Activated CD4-positive, alpha-beta memory T cell treated with anti-CD3 and anti-CD28 coated beads for 36 hours (primary cell): ENCODE measurements at regions not wholly inside any gene's neighbourhood (a gene's known extent, or its start where the extent isn't known, plus 50 kb on each side); places are given as distances from the start of the nearest gene placed in this dataset.
"Not testable (repeated sequence)": the region's sequence is repeated elsewhere in the genome, so short reads cannot be mapped to it uniquely, and the experiment has no call there.

Source experiments
- CTCF ChIA-PET: fragments of 350-600 bp; sonication (Branson Sonifier 250); formaldehyde crosslinking; loops from one replicate; lab custom pipeline; 2021; ENCODE audit warnings: antibody characterized with exemption, inconsistent platforms; lab: Charles Lee
- POLR2A ChIA-PET: fragments of 350-600 bp; sonication (Branson Sonifier 250); formaldehyde crosslinking; loops from one replicate; lab custom pipeline; 2021; ENCODE audit warnings: antibody characterized with exemption; lab: Charles Lee
- DNase-seq: peaks from one replicate; pipeline ENCODE4 v3.0.0-alpha.2; 2020
- H3K27ac Mint-ChIP-seq: one replicate; pipeline ENCODE4 v1.8.0; 2021; ENCODE audit warnings: mixed read lengths
- H3K27me3 Mint-ChIP-seq: one replicate; pipeline ENCODE4 v1.8.0; 2021; ENCODE audit warnings: mixed read lengths
- H3K36me3 Mint-ChIP-seq: one replicate; pipeline ENCODE4 v1.8.0; 2021; ENCODE audit warnings: mixed read lengths
- H3K4me1 Mint-ChIP-seq: one replicate; pipeline ENCODE4 v1.8.0; 2021; ENCODE audit warnings: low read depth, mixed read lengths
- H3K4me3 Mint-ChIP-seq: one replicate; pipeline ENCODE4 v1.8.0; 2021; ENCODE audit warnings: mild to moderate bottlenecking, mixed read lengths
- H3K9me3 Mint-ChIP-seq: one replicate; pipeline ENCODE4 v1.8.0; 2021; ENCODE audit warnings: mixed read lengths
- intact Hi-C: fragments of 100-400 bp; cut with micrococcal nuclease; formaldehyde crosslinking; loops from one replicate; pipeline ENCODE4 v1.15.1; 2023

DNA sequence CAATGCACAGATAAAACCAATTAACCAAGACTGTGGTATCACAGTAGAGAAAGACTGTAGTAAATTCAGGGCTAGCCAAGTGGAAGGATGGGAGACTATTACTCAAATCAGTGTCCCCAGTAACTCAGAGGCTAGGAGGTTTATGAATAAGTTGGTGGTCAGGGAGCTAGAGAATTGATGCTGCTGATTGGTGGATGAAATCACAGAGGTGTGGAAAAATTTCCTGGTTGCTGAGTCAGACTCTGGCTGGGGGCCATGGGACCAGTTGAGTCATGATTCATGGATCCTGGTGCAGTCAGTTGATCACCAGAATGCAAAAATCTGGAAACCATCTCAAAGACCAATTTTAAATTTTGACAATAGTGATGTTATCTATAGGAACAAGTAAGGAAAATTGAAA lies 555.9 kb downstream of the C6orf118 start:
- CTCF ChIA-PET = no interaction called here
- no peaks in the 10 kb centered on the region for H3K4me1 Mint-ChIP-seq
- intact Hi-C loops = no loop called here

DNA sequence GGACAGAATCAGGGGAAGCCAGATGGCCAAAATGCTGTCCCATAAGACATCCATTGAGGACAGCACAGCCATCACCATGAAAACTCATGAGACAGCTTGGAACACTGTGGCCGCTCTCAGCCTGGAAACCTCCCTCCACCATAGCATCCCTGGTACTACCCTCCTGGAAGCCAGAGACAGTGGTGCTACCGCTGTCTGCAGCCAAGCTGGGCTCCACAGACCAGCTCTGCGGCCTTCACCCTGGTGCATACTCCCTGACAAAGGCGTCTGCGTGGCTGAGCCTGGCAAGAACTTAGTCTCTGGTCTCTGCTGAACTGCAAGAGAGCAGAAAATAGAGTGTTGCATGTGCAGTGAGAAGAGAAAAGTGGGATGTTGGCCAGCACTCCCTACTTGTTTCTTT lies 558.0 kb downstream of the C6orf118 start:
- ChIA-PET CTCF (no interaction called here), POLR2A (no interaction called here)
- no peaks in the 10 kb centered on the region for H3K27me3 Mint-ChIP-seq
- no peak overlapping the region for H3K4me3 Mint-ChIP-seq
- H3K36me3 Mint-ChIP-seq = no peaks in the 10 kb centered on the region
- H3K4me1 Mint-ChIP-seq = no peaks in the 10 kb centered on the region
- no peak for DNase-seq
- intact Hi-C loops = no loop called here
- H3K9me3 Mint-ChIP-seq = no peaks in the 10 kb centered on the region
- no peak overlapping the region for H3K27ac Mint-ChIP-seq

More for the DNA sequence above, 555.9 kb downstream of the C6orf118 start:
- no peak overlapping the region for H3K27ac Mint-ChIP-seq
- no peak overlapping the region for H3K4me3 Mint-ChIP-seq
- no peaks in the 10 kb centered on the region for H3K27me3 Mint-ChIP-seq
- POLR2A ChIA-PET = no interaction called here
- peaks cover 7% of the 10 kb centered on the region for H3K9me3 Mint-ChIP-seq
- no peak for DNase-seq
- H3K36me3 Mint-ChIP-seq = no peaks in the 10 kb centered on the region

DNA sequence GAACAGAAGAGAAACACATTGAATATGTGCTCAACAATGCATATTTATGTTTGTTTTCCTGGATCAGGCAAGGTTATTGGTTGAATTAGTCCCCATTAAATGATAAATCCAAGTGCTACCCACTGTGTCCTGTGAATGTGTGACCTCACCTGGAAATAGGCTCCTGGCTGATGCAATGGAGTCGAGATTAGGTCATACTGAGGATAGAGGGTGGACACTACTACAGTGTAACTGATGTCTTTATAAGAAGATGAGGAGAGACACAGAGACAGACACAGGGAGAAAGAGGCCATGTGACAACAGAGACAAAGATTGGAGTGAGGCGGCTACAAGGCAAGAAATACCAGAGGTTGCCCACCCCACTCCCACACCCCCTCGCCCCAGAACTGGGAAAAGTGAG lies 559.3 kb downstream of the C6orf118 start:
- no peak for DNase-seq
- no peaks in the 10 kb centered on the region for H3K27me3 Mint-ChIP-seq
- no peak overlapping the region for H3K4me3 Mint-ChIP-seq
- H3K27ac Mint-ChIP-seq = no peak overlapping the region
- no peaks in the 10 kb centered on the region for H3K9me3 Mint-ChIP-seq
- POLR2A ChIA-PET = no interaction called here
- CTCF ChIA-PET = no interaction called here
- H3K4me1 Mint-ChIP-seq = no peaks in the 10 kb centered on the region
- intact Hi-C loops = no loop called here
- no peaks in the 10 kb centered on the region for H3K36me3 Mint-ChIP-seq

- Mint-ChIP-seq H3K27ac (no peak overlapping the region), H3K4me3 (no peak overlapping the region), H3K4me1 (no peaks in the 10 kb centered on the region), H3K36me3 (no peaks in the 10 kb centered on the region), H3K9me3 (no peaks in the 10 kb centered on the region), H3K27me3 (no peaks in the 10 kb centered on the region)
- intact Hi-C loops = no loop called here
- ChIA-PET POLR2A (no interaction called here), CTCF (no interaction called here)
- DNase-seq = no peak
Measured at GRCh38 chr6:164749221-164750064, 560.0 kb downstream of the C6orf118 start.

DNA sequence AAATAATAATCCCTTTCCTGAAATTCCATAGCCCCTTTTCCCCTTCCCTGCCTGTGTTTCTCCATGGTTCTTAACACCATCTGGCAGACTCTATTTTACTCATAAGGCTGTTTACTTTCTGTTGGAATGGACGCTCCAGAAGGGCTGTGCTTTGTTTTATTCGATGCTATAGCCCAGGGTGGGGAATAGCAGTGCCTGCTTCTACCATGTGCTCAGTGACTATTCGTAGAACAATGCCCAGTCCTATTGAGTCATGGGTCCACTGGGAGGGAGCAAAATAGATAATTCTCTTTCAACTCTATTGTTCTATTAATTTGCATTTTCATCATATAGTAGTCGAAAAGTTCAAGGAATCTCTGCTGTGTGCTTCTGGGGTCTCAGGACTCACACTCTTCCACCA lies 565.1 kb downstream of the C6orf118 start:
- Mint-ChIP-seq H3K4me3 (no peak overlapping the region), H3K36me3 (no peaks in the 10 kb centered on the region), H3K9me3 (no peaks in the 10 kb centered on the region), H3K27ac (no peak overlapping the region), H3K27me3 (no peaks in the 10 kb centered on the region), H3K4me1 (no peaks in the 10 kb centered on the region)
- ChIA-PET POLR2A (no interaction called here), CTCF (no interaction called here)
- DNase-seq = no peak
- intact Hi-C loops = no loop called here

DNA sequence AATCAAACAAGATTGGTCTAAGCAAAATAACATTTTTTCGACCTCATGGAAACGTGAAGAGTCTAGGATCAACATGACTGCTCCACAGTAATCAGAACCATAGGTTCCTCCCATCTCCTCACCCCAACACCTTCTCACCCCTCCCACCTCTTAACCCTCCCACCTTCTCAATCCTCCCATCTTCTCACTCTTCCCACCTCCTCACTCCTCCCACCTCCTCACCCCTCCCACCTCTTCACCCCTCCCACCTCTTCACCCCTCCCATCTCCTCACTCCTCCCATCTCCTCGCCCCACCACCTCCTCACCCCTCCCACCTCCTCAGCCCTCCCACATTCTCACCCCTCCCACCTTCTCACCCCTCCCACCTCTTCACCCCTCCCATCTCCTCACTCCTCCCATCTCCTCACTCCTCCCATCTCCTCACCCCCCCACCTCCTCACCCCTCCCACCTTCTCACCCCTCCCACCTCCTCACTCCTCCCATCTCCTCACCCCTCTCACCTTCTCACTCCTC lies 567.4 kb downstream of the C6orf118 start:
- peaks cover 9% of the 10 kb centered on the region for H3K9me3 Mint-ChIP-seq
- ChIA-PET CTCF (no interaction called here), POLR2A (no interaction called here)
- no peaks in the 10 kb centered on the region for H3K36me3 Mint-ChIP-seq
- no peaks in the 10 kb centered on the region for H3K4me1 Mint-ChIP-seq
- no peaks in the 10 kb centered on the region for H3K27me3 Mint-ChIP-seq
- H3K4me3 Mint-ChIP-seq = no peak overlapping the region
- no peak for DNase-seq
- intact Hi-C loops = no loop called here
- H3K27ac Mint-ChIP-seq = no peak overlapping the region

DNA sequence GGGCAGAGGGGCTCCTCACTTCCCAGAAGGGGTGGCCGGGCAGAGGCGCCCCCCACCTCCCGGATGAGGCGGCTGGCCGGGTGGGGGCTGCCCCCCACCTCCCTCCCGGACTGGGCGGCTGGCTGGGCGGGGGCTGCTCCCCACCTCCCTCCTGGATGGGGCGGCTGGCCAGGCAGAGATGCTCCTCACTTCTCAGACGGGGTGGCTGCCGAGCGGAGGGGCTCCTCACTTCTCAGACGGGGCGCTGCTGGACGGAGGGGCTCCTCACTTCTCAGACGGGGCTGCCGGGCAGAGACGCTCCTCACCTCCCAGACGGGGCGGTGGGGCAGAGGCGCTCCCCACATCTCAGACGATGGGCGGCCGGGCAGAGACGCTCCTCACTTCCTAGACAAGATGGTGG lies 573.3 kb downstream of the C6orf118 start:
- H3K4me1 Mint-ChIP-seq, POLR2A ChIA-PET, CTCF ChIA-PET, H3K27ac Mint-ChIP-seq, intact Hi-C loops, H3K36me3 Mint-ChIP-seq, DNase-seq, H3K27me3 Mint-ChIP-seq, H3K4me3 Mint-ChIP-seq: not testable (repeated sequence)
- peaks cover 19% of the 10 kb centered on the region for H3K9me3 Mint-ChIP-seq

DNA sequence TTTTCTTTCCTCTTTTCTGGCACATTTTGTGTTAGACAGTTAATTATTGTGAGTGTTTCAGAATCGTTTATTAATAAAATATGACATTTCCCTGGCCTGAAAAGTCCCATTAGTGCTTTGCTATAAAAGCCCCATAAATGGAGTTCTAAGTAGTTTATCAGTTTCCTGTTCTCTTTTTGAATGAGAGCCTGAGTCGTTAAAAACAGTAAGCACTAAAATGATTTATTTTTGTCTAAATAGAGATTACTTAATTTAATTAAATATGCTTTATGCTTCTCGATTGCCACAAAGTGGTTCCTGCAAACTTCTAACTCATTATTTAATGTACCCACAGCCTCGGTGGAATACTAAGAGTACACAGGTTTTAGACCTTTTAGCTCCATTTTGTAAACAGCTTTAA lies 577.9 kb downstream of the C6orf118 start:
- Mint-ChIP-seq H3K36me3 (no peaks in the 10 kb centered on the region), H3K27me3 (no peaks in the 10 kb centered on the region), H3K9me3 (peaks cover 12% of the 10 kb centered on the region), H3K4me1 (no peaks in the 10 kb centered on the region), H3K4me3 (no peak overlapping the region), H3K27ac (no peak overlapping the region)
- CTCF ChIA-PET = no interaction called here
- no peak for DNase-seq
- intact Hi-C loops = no loop called here
- POLR2A ChIA-PET = no interaction called here

DNA sequence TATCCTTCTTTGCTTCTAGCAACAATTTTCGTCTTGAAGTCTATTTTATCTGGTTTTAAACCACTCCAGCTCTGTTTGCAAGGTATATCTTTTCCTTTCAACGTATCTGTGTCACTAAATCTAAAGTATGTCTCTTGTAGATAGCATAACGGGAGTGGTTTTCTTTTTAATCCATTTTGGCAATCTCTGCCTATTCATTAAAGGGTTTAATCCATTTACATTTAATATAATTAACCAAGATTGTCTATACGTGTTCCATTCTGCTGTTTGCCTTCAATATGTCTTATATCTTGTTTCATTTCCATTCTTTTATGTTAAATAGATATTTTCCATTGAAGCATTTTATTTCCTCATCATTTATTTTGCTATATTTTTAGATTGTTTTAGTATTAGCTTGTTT lies 587.9 kb downstream of the C6orf118 start:
- no peak for DNase-seq
- Mint-ChIP-seq H3K27ac (no peak overlapping the region), H3K4me1 (no peaks in the 10 kb centered on the region), H3K27me3 (no peaks in the 10 kb centered on the region), H3K9me3 (peaks cover 14% of the 10 kb centered on the region), H3K4me3 (no peak overlapping the region), H3K36me3 (no peaks in the 10 kb centered on the region)
- CTCF ChIA-PET = no interaction called here
- POLR2A ChIA-PET = no interaction called here
- intact Hi-C loops = no loop called here

GRCh38 chr6:164700497-164700896 lies 608.9 kb downstream of the C6orf118 start:
- peaks cover 12% of the 10 kb centered on the region for H3K9me3 Mint-ChIP-seq
- no peak overlapping the region for H3K27ac Mint-ChIP-seq
- no peaks in the 10 kb centered on the region for H3K4me1 Mint-ChIP-seq
- CTCF ChIA-PET = interaction anchor here (0.7 kb wide), 1 partner anchor 81 kb away, joined by 3 read pairs; no protein-coding TSS in a partner anchor
- H3K27me3 Mint-ChIP-seq = no peaks in the 10 kb centered on the region
- POLR2A ChIA-PET = no interaction called here
- H3K4me3 Mint-ChIP-seq = no peak overlapping the region
- no peak for DNase-seq
- intact Hi-C loops = no loop called here
- H3K36me3 Mint-ChIP-seq = no peaks in the 10 kb centered on the region

GRCh38 chr6:164695896-164696295 lies 613.5 kb downstream of the C6orf118 start:
- Mint-ChIP-seq H3K4me3 (no peak overlapping the region), H3K9me3 (peaks cover 4% of the 10 kb centered on the region), H3K36me3 (no peaks in the 10 kb centered on the region), H3K27ac (no peak overlapping the region), H3K4me1 (no peaks in the 10 kb centered on the region), H3K27me3 (no peaks in the 10 kb centered on the region)
- intact Hi-C loops = no loop called here
- DNase-seq = no peak
- CTCF ChIA-PET = no interaction called here
- POLR2A ChIA-PET = no interaction called here

GRCh38 chr6:164694386-164694785 lies 615.0 kb downstream of the C6orf118 start:
- no peak for DNase-seq
- H3K4me3 Mint-ChIP-seq = no peak overlapping the region
- CTCF ChIA-PET = no interaction called here
- intact Hi-C loops = no loop called here
- H3K27ac Mint-ChIP-seq = no peak overlapping the region
- peaks cover 4% of the 10 kb centered on the region for H3K9me3 Mint-ChIP-seq
- no peaks in the 10 kb centered on the region for H3K36me3 Mint-ChIP-seq
- POLR2A ChIA-PET = no interaction called here
- no peaks in the 10 kb centered on the region for H3K27me3 Mint-ChIP-seq
- H3K4me1 Mint-ChIP-seq = no peaks in the 10 kb centered on the region

GRCh38 chr6:164693944-164694343 lies 615.5 kb downstream of the C6orf118 start:
- H3K36me3 Mint-ChIP-seq = no peaks in the 10 kb centered on the region
- H3K27me3 Mint-ChIP-seq = no peaks in the 10 kb centered on the region
- H3K9me3 Mint-ChIP-seq = peaks cover 4% of the 10 kb centered on the region
- no peak overlapping the region for H3K27ac Mint-ChIP-seq
- no peaks in the 10 kb centered on the region for H3K4me1 Mint-ChIP-seq
- ChIA-PET CTCF (no interaction called here), POLR2A (no interaction called here)
- no peak overlapping the region for H3K4me3 Mint-ChIP-seq
- no peak for DNase-seq
- intact Hi-C loops = no loop called here
